ENCODE measurements at regions not wholly inside any gene's neighbourhood (a gene's known extent, or its start where the extent isn't known, plus 50 kb on each side); places are given as distances from the start of the nearest gene placed in this dataset.
"Not testable (repeated sequence)": the region's sequence is repeated elsewhere in the genome, so short reads cannot be mapped to it uniquely, and the experiment has no call there.

DNA sequence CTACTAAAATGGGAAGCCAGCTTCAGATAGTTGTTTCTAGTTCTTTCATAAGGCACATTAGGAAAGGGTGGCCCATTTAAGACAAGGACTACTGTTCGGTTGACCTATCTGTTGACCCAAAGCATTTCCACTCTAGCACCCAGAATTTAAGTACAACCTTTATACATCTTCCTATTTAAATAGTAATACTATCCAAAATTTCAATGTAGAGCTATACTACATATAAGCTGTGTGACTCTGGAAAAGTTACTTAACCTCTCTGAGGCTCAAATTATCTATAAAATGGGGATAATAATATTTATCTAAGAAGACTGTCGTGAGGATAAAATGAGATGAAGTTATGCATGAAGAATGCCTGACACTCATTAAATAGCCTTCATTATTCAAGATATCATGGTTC lies 82.0 kb upstream of the TMEM164 start:
- Histone ChIP-seq H3K27me3 (replicated peaks; ENCODE audit: control insufficient read depth, insufficient read depth, low read length) (no peaks in the 10 kb centered on the region), H3K4me3 (replicated peaks; ENCODE audit: low read depth, low read length) (no peak overlapping the region), H3K36me3 (ENCODE audit: control insufficient read depth, insufficient read depth, low read length) (no peaks in the 10 kb centered on the region)
- DNase-seq (ENCODE audit: extremely low read depth, insufficient read length) = no peak
- TF ChIP-seq CTCF (IDR thresholded peaks at IDR 0.05; ENCODE audit: insufficient read depth, low read length, poor library complexity, severe bottlenecking) = no peak

DNA sequence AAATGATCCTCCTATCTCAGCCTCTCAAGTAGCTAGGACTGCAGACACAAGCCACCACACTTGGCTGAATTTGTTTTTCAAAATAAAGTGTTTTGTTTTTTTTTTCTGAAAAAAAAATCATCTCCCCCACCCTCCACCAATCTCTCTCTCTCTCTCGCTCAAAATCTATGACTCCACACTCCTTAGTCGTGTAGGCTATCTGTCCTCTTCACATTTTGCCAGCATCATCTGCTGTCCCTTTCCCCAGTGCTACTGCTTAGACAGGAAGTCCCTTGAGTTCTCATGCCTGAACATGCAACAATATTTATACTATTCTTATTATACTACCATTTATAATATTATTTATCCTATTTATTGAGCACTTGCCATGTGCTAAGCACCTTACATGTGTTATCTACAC lies 80.7 kb upstream of the TMEM164 start:
- H3K27me3 ChIP-seq (replicated peaks; ENCODE audit: control insufficient read depth, insufficient read depth, low read length) = no peaks in the 10 kb centered on the region; the same call in 1 of the 2 replicates
- no peak for DNase-seq (ENCODE audit: extremely low read depth, insufficient read length)
- no peak for TF ChIP-seq CTCF (IDR thresholded peaks at IDR 0.05; ENCODE audit: insufficient read depth, low read length, poor library complexity, severe bottlenecking)
- H3K36me3 ChIP-seq (ENCODE audit: control insufficient read depth, insufficient read depth, low read length) = no peaks in the 10 kb centered on the region
- no peak overlapping the region for H3K4me3 ChIP-seq (replicated peaks; ENCODE audit: low read depth, low read length)

- H3K36me3 ChIP-seq (ENCODE audit: control insufficient read depth, insufficient read depth, low read length); H3K27me3 ChIP-seq (replicated peaks; ENCODE audit: control insufficient read depth, insufficient read depth, low read length); H3K4me3 ChIP-seq (replicated peaks; ENCODE audit: low read depth, low read length); DNase-seq (ENCODE audit: extremely low read depth, insufficient read length): not testable (repeated sequence)
Observed at GRCh38 chrX:109925003-109925402, 77.9 kb upstream of the TMEM164 start.

- Histone ChIP-seq H3K27me3 (replicated peaks; ENCODE audit: control insufficient read depth, insufficient read depth, low read length) (no peaks in the 10 kb centered on the region; the same call in 1 of the 2 replicates), H3K4me3 (replicated peaks; ENCODE audit: low read depth, low read length) (no peak overlapping the region), H3K36me3 (ENCODE audit: control insufficient read depth, insufficient read depth, low read length) (no peaks in the 10 kb centered on the region)
- no peak for DNase-seq (ENCODE audit: extremely low read depth, insufficient read length)
- TF ChIP-seq CTCF (IDR thresholded peaks at IDR 0.05; ENCODE audit: insufficient read depth, low read length, poor library complexity, severe bottlenecking) = no peak
Observed at GRCh38 chrX:109925656-109926055, 77.3 kb upstream of the TMEM164 start.

- H3K27me3 ChIP-seq (replicated peaks; ENCODE audit: control insufficient read depth, insufficient read depth, low read length) = no peaks in the 10 kb centered on the region; the same call in 1 of the 2 replicates
- no peak for DNase-seq (ENCODE audit: extremely low read depth, insufficient read length)
- no peaks in the 10 kb centered on the region for H3K36me3 ChIP-seq (ENCODE audit: control insufficient read depth, insufficient read depth, low read length)
- TF ChIP-seq CTCF (IDR thresholded peaks at IDR 0.05; ENCODE audit: insufficient read depth, low read length, poor library complexity, severe bottlenecking) = no peak
- H3K4me3 ChIP-seq (replicated peaks; ENCODE audit: low read depth, low read length) = no peak overlapping the region
Observed at GRCh38 chrX:109926118-109926517, 76.8 kb upstream of the TMEM164 start.

GRCh38 chrX:109926743-109927662 lies 75.9 kb upstream of the TMEM164 start:
- Histone ChIP-seq H3K27me3 (replicated peaks; ENCODE audit: control insufficient read depth, insufficient read depth, low read length) (no peaks in the 10 kb centered on the region; the same call in 1 of the 2 replicates), H3K36me3 (ENCODE audit: control insufficient read depth, insufficient read depth, low read length) (no peaks in the 10 kb centered on the region), H3K4me3 (replicated peaks; ENCODE audit: low read depth, low read length) (no peak overlapping the region)
- no peak for DNase-seq (ENCODE audit: extremely low read depth, insufficient read length)
- no peak for TF ChIP-seq CTCF (IDR thresholded peaks at IDR 0.05; ENCODE audit: insufficient read depth, low read length, poor library complexity, severe bottlenecking)

All from GM06990 (cell line).